ENCODE measurements at regions not wholly inside any gene's neighbourhood (a gene's known extent, or its start where the extent isn't known, plus 50 kb on each side); places are given as distances from the start of the nearest gene placed in this dataset.

DNA sequence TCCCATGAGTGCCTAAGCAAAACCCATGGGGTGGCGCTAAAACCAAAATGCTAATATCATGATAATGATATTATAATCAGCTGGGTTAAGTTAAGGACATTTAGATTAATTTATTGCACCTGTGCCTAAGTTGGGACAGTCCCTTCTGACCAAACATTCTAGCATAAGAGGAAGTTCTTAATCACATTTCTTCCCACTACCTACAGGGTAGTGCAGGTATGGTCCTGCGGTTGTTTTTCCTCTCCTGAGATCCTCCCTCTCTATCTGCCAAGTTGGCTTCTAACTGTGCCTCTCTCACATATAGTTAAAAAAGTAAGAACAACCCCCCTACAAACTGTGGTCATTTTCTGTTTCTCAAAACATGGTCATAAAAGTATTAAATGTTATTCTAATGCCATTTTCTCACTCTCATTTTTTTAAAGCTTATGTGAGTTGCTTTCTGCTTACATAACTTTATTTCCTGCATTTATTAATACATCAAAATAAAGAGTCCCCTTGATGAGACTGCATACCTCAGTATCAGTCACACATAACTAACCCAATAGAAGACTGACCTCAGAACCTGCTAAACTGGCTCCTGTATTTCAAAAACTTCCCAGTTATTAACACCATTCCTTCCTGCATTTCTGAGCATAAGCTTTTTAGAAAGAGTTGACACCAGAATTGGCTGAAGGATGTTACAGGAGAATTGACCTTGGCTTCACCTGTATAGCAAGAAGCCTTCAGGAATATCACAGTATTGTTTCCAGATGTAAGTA is 1332.5 kb downstream of the FSTL5 start:
- TF ChIP-seq, protein P1, sequence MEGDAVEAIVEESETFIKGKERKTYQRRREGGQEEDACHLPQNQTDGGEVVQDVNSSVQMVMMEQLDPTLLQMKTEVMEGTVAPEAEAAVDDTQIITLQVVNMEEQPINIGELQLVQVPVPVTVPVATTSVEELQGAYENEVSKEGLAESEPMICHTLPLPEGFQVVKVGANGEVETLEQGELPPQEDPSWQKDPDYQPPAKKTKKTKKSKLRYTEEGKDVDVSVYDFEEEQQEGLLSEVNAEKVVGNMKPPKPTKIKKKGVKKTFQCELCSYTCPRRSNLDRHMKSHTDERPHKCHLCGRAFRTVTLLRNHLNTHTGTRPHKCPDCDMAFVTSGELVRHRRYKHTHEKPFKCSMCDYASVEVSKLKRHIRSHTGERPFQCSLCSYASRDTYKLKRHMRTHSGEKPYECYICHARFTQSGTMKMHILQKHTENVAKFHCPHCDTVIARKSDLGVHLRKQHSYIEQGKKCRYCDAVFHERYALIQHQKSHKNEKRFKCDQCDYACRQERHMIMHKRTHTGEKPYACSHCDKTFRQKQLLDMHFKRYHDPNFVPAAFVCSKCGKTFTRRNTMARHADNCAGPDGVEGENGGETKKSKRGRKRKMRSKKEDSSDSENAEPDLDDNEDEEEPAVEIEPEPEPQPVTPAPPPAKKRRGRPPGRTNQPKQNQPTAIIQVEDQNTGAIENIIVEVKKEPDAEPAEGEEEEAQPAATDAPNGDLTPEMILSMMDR (IDR thresholded peaks at IDR 0.05; ENCODE audit: borderline replicate concordance, control extremely low read depth, extremely low read depth, insufficient read depth, missing control alignments), result no peak
- in situ Hi-C loops (cut with MboI; ENCODE audit: low sequenced_read_pairs, unreplicated experiment), result no loop called here
- peak; percentile 1 for DNase-seq (ENCODE audit: low spot score)

DNA sequence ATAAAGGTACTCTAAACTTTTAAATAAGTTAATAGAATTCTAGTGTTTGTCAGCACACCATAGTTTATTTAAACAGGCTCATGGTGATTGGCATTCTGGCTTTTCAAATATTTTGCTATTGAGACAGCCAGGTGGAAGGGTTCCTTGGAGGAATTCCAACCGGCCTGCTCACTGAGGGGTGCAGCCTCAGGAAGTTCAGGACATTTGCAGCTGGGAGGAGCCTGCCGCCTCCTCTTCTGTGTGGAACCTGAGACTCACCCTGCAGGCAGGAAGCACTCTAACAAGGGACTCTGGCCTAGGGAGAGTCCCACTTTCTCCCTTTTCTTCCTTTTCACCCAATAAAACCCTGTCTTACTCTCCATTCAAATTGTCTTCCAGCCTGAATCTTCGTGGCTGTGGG is 1328.0 kb downstream of the FSTL5 start:
- TF ChIP-seq, protein P1 (IDR thresholded peaks at IDR 0.05; ENCODE audit: borderline replicate concordance, control extremely low read depth, extremely low read depth, insufficient read depth, missing control alignments), result no peak
- DNase-seq (ENCODE audit: low spot score), result no peak
- in situ Hi-C loops (cut with MboI; ENCODE audit: low sequenced_read_pairs, unreplicated experiment), result no loop called here

DNA sequence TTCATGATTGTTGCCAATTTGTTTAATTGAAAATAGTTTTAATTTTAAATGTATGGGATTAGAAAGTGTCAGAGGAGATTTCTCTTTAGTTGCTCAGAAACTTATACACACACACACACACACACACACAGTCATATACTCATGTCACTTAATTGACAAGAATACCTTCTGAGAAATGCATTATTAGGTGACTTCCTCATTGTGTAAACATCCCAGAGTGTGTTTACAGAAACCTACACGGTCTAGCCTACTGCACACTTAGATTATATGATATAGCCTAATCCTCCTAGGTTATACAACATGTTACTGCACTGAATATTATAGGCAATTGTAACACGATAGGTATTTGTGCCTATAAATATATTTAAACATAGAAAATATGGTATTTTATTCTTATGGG is 1327.4 kb downstream of the FSTL5 start:
- TF ChIP-seq, protein P1 (IDR thresholded peaks at IDR 0.05; ENCODE audit: borderline replicate concordance, control extremely low read depth, extremely low read depth, insufficient read depth, missing control alignments), result no peak
- in situ Hi-C loops (cut with MboI; ENCODE audit: low sequenced_read_pairs, unreplicated experiment), result no loop called here
- no peak for DNase-seq (ENCODE audit: low spot score)

DNA sequence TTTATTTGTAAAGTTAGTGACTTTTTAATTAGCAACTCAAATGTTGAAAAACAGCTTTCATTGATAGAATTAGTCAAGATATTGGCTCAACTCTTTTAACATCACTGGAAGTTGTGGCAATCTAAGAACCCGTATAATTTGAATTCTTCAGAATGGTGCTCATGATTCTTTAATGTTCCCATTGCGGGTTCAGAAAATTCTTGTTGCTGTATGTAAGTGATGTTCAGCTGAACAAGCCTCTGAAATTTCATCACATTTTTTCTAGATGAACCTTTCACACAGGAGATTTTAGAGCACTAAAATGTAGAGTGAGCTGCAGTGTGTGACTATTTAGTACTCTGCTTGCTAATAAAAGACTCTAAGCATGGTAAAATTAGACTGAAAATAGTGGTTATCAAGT is 1317.7 kb downstream of the FSTL5 start:
- TF ChIP-seq, protein P1 (IDR thresholded peaks at IDR 0.05; ENCODE audit: borderline replicate concordance, control extremely low read depth, extremely low read depth, insufficient read depth, missing control alignments), result no peak
- in situ Hi-C loops (cut with MboI; ENCODE audit: low sequenced_read_pairs, unreplicated experiment), result no loop called here
- no peak for DNase-seq (ENCODE audit: low spot score)

DNA sequence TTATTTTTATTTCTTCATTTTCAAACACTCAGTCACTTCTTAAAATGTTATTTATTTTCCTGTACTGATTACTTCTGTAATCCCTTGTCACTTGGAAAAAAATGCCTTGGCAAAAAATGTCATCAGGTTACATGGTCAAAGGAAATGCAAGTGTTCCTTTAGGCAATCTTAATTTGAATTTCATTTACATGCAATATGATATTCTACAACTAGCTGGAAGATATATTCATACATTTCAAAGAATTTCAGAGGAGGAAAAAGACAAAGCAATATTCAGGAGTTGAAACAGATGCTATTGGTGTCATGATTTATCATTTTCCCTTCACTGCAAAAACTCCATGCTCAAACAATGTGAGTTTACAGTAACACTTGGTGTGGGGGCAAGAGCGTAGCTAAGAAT is 1316.6 kb downstream of the FSTL5 start:
- in situ Hi-C loops (cut with MboI; ENCODE audit: low sequenced_read_pairs, unreplicated experiment), result no loop called here
- TF ChIP-seq, protein P1 (IDR thresholded peaks at IDR 0.05; ENCODE audit: borderline replicate concordance, control extremely low read depth, extremely low read depth, insufficient read depth, missing control alignments), result no peak
- no peak for DNase-seq (ENCODE audit: low spot score)

DNA sequence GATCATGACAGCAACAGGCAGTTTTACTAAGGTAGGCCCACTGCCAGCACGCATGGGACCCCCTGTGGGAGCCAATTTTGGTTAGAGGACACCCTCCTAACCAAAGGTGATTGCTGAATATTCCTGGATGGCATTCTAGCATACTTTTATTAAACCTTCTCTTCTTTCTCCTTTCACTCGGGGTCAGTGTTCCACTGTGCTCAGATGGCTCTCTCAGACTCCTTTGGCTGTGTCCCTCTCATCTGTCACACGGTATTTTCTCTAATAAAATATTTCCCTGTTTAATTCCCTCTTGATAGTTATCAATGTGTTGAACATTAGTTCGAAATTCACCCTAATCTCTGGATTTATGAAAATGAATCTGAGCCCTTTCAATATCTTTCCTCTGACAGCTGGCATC is 1315.3 kb downstream of the FSTL5 start:
- TF ChIP-seq, protein P1 (IDR thresholded peaks at IDR 0.05; ENCODE audit: borderline replicate concordance, control extremely low read depth, extremely low read depth, insufficient read depth, missing control alignments), result no peak
- no peak for DNase-seq (ENCODE audit: low spot score)
- in situ Hi-C loops (cut with MboI; ENCODE audit: low sequenced_read_pairs, unreplicated experiment), result no loop called here

All from GM13976 (cell line).